Keratinocyte (primary cell): ENCODE measurements at regions not wholly inside any gene's neighbourhood (a gene's known extent, or its start where the extent isn't known, plus 50 kb on each side); places are given as distances from the start of the nearest gene placed in this dataset.

Experiments used
- DNase-seq: peaks from one replicate; pipeline ENCODE4 v3.0.0-alpha.2; 2011; ENCODE audit warnings: low read depth, missing footprints, low spot score
- FAIRE-seq: peaks from 2 replicates; lab custom pipeline; 2011; peaks lifted over from hg19 to GRCh38; lab: Jason Lieb, UNC
- H2AFZ ChIP-seq: 2 replicates; pipeline ENCODE4 v1.6.0; 2012; ENCODE audit warnings: low read length, control low read depth, inconsistent platforms; ENCODE audit not compliant: control insufficient read depth
- H3K27ac ChIP-seq: 2 replicates; pipeline ENCODE4 v1.5.1; 2011; ENCODE audit warnings: low read length; ENCODE audit not compliant: control insufficient read depth, insufficient read depth
- H3K27me3 ChIP-seq: 3 replicates; pipeline ENCODE4 v1.6.0; 2011; ENCODE audit warnings: low read length; ENCODE audit not compliant: control insufficient read depth, insufficient read depth; ENCODE audit errors: extremely low read depth
- H3K36me3 ChIP-seq, 2 experiments: 2 replicates in 1 of 2; 3 replicates in 1 of 2; pipeline ENCODE4 v1.5.1; 2011; ENCODE audit warnings: low read length in 2 of 2, mild to moderate bottlenecking in 1 of 2; ENCODE audit not compliant: control insufficient read depth in 2 of 2, insufficient read depth in 2 of 2; ENCODE audit errors: extremely low read depth in 1 of 2
- H3K4me1 ChIP-seq: 3 replicates; pipeline ENCODE4 v1.5.1; 2011; ENCODE audit warnings: low read length; ENCODE audit not compliant: control insufficient read depth, insufficient read depth; ENCODE audit errors: extremely low read depth
- H3K4me2 ChIP-seq: 3 replicates; pipeline ENCODE4 v1.6.0; 2011; ENCODE audit warnings: low read depth, low read length; ENCODE audit not compliant: control insufficient read depth, insufficient read depth; ENCODE audit errors: extremely low read depth
- H3K4me3 ChIP-seq, 3 experiments: fragments of 200-600 bp in 1 of 3; sonication (generic) in 1 of 3; 2 replicates in 2 of 3; 3 replicates in 1 of 3; pipeline ENCODE4 v1.5.1; 2011 to 2016; ENCODE audit warnings: low read length in 3 of 3, mild to moderate bottlenecking in 3 of 3, control low read depth in 2 of 3, inconsistent platforms in 1 of 3, low read depth in 1 of 3, mixed read lengths in 1 of 3, mixed run types in 1 of 3, moderate library complexity in 1 of 3; ENCODE audit not compliant: control insufficient read depth in 2 of 3, insufficient read depth in 2 of 3; ENCODE audit errors: extremely low read depth in 1 of 3
- H3K79me2 ChIP-seq: 2 replicates; pipeline ENCODE4 v1.6.0; 2012; ENCODE audit warnings: low read length; ENCODE audit not compliant: control insufficient read depth, insufficient read depth
- H3K9ac ChIP-seq: 3 replicates; pipeline ENCODE4 v1.6.0; 2011; ENCODE audit warnings: low read length; ENCODE audit not compliant: control insufficient read depth, insufficient read depth; ENCODE audit errors: extremely low read depth
- H3K9me1 ChIP-seq: 3 replicates; pipeline ENCODE4 v1.6.0; 2011; ENCODE audit warnings: low read length; ENCODE audit not compliant: control insufficient read depth, insufficient read depth; ENCODE audit errors: extremely low read depth
- H3K9me3 ChIP-seq: 2 replicates; pipeline ENCODE4 v1.5.1; 2012; ENCODE audit warnings: low read depth, low read length; ENCODE audit not compliant: control insufficient read depth
- H4K20me1 ChIP-seq: 3 replicates; pipeline ENCODE4 v1.6.0; 2011; ENCODE audit warnings: low read length; ENCODE audit not compliant: control insufficient read depth, insufficient read depth; ENCODE audit errors: extremely low read depth
- CTCF ChIP-seq, 3 experiments: IDR thresholded peaks in 1 of 3; conservative IDR thresholded peaks in 1 of 3; optimal IDR thresholded peaks in 1 of 3; 2 replicates in 2 of 3; 3 replicates in 1 of 3; pipeline versions ENCODE3 to v1.5.1; 2011; ENCODE audit warnings: low read length in 3 of 3, mild to moderate bottlenecking in 3 of 3, moderate library complexity in 2 of 3, control low read depth in 1 of 3, inconsistent platforms in 1 of 3; ENCODE audit not compliant: insufficient read depth in 2 of 3; ENCODE audit errors: extremely low read depth in 1 of 3
- EZH2 ChIP-seq: IDR thresholded peaks from one replicate; pipeline ENCODE4 v1.6.1; 2012; ENCODE audit warnings: inconsistent platforms, mild to moderate bottlenecking, low read length, moderate library complexity
- dilution Hi-C: fragments of 300-500 bp; cut with MboI; formaldehyde crosslinking; loops from one replicate; pipeline ENCODE4 v1.7.0; 2020; ENCODE audit warnings: low sequenced_read_pairs; ENCODE audit not compliant: extremely low pct_ligation_motif_present

GRCh38 chr13:78881751-78882150 is 222.8 kb upstream of the OBI1 start:
- FAIRE-seq = no peak

GRCh38 chr13:78881054-78881453 is 222.1 kb upstream of the OBI1 start:
- no peaks in the 10 kb centered on the region for H3K79me2 ChIP-seq
- FAIRE-seq = no peak

More at GRCh38 chr13:78881751-78882150, 222.8 kb upstream of the OBI1 start:
- Histone ChIP-seq H2AFZ (no peak overlapping the region), H3K4me2 (no peak overlapping the region), H3K36me3 (no peaks in the 10 kb centered on the region), H3K4me1 (no peaks in the 10 kb centered on the region), H3K4me3 (no peak overlapping the region), H3K9me3 (no peaks in the 10 kb centered on the region), H4K20me1 (no peaks in the 10 kb centered on the region), H3K27ac (no peak overlapping the region), H3K9ac (no peak overlapping the region), H3K9me1 (no peaks in the 10 kb centered on the region), H3K27me3 (no peaks in the 10 kb centered on the region), H3K79me2 (no peaks in the 10 kb centered on the region)
- no peak for DNase-seq
- TF ChIP-seq EZH2 (no peak), CTCF (optimal IDR thresholded peaks at IDR 0.05 in 1 of 3, IDR thresholded peaks at IDR 0.05 in 1 of 3, conservative IDR thresholded peaks at IDR 0.05 in 1 of 3; ENCODE audit: extremely low read depth in 1 of 3, insufficient read depth in 2 of 3, low read length in 3 of 3) (no peak)
- dilution Hi-C loops = no loop called here

More at GRCh38 chr13:78881054-78881453, 222.1 kb upstream of the OBI1 start:
- Histone ChIP-seq H3K27ac (no peak overlapping the region), H3K9me1 (no peaks in the 10 kb centered on the region), H4K20me1 (no peaks in the 10 kb centered on the region), H3K36me3 (no peaks in the 10 kb centered on the region), H3K4me1 (no peaks in the 10 kb centered on the region), H2AFZ (no peak overlapping the region), H3K4me2 (no peak overlapping the region), H3K9me3 (no peaks in the 10 kb centered on the region), H3K9ac (no peak overlapping the region), H3K27me3 (no peaks in the 10 kb centered on the region), H3K4me3 (no peak overlapping the region)
- TF ChIP-seq EZH2 (no peak), CTCF (optimal IDR thresholded peaks at IDR 0.05 in 1 of 3, IDR thresholded peaks at IDR 0.05 in 1 of 3, conservative IDR thresholded peaks at IDR 0.05 in 1 of 3; ENCODE audit: extremely low read depth in 1 of 3, insufficient read depth in 2 of 3, low read length in 3 of 3) (no peak)
- no peak for DNase-seq
- dilution Hi-C loops = no loop called here
